Muscle of back (tissue), 3 donors: ENCODE measurements at regions not wholly inside any gene's neighbourhood (a gene's known extent, or its start where the extent isn't known, plus 50 kb on each side); places are given as distances from the start of the nearest gene placed in this dataset.

Source experiments
- DNase-seq, 3 donors: peaks; one replicate each; pipeline versions ENCODE4 v3.0.0 to v3.0.0-alpha.2; 2013

- no peak for DNase-seq
Measured at GRCh38 chr6:56864171-56864616, 90.7 kb upstream of the BEND6 start.

GRCh38 chr6:56863366-56863765 is 91.5 kb upstream of the BEND6 start:
- DNase-seq = no peak

- no peak for DNase-seq
Measured at GRCh38 chr6:56862415-56863175, 92.3 kb upstream of the BEND6 start.

GRCh38 chr6:56860475-56860874 is 94.4 kb upstream of the BEND6 start:
- no peak for DNase-seq

GRCh38 chr6:56856036-56856580 is 98.8 kb upstream of the BEND6 start:
- no peak for DNase-seq

DNA sequence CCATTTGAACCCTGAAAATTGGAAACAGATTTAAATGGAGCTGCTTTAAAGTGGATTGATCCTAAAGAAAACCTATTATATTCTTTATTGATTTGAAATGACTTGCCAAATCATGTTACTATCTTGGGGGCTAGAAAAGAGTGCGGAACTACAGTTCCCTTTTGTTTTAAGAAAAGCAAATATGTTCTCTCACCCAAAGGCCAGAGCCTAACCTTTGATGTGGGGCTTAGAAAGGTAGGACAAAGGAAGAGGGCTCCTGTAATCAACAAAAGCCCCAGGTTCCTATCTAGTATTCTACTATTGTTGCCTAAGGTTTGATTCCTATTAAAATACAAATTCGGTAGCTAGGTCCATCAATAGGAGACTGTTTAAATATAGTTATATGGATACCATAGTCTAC is 100.8 kb upstream of the BEND6 start:
- DNase-seq = no peak

- DNase-seq = no peak
Measured at GRCh38 chr6:56853541-56853940, 101.4 kb upstream of the BEND6 start.

DNA sequence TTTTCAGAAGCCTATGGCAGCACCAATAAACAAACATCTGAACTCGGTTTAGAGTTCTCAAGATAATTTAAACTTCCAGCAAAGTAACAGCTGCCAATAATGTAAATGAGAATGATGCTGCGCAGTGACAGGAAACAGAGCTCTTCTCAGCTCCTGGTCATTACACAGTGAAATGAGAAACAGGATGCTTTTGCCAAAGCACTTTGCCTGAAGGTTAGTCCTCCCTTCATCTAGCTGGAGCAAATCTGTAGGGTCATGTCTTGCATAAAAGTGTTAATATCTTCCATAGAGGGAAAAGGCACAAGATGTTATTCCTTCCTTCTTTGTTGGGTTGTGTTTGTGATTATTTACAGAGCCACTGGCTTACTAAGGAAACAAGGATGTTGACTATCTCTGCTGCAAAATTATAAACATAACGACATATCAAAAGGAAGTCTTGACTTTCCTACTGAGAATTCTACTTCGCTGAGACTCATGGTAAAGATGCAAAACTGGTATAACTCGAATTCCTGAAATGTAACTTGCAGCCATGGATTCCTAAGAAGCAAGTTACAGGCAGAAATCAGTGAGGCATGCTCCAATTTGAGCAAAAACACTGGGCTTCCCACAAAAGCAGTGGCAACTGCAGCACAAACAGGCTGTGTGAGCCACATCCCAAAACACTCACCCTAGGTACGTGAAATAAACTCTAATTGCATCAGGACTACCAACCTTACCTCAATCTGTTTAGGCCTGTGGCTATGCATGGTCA is 102.5 kb upstream of the BEND6 start:
- DNase-seq = no peak

GRCh38 chr6:56851541-56852259 is 103.2 kb upstream of the BEND6 start:
- DNase-seq = peak; percentile 78 to 92 (median 83)

- DNase-seq = peak in 1 of 3 donors; percentile 12
Measured at GRCh38 chr6:56851074-56851473, 103.8 kb upstream of the BEND6 start.

DNA sequence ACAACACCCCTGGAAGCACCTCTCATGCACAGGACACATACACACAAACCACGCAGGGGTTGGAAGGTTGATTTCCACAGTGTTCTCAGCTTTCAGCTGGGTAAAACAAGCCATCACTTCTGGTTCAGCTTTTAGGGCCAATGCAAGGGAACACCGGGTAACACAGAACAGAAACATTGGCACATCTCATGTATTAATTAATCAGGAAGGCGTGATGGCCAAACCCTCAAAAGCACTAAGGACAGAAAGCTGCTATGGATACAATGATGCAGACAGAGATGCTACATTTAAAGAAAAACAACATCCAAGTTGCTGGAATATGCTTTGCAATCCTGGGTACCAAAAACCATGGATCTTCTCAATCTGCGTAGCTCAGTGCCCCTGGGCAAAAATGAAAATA is 104.3 kb upstream of the BEND6 start:
- peak in 1 of 3 donors; percentile 21 for DNase-seq

DNA sequence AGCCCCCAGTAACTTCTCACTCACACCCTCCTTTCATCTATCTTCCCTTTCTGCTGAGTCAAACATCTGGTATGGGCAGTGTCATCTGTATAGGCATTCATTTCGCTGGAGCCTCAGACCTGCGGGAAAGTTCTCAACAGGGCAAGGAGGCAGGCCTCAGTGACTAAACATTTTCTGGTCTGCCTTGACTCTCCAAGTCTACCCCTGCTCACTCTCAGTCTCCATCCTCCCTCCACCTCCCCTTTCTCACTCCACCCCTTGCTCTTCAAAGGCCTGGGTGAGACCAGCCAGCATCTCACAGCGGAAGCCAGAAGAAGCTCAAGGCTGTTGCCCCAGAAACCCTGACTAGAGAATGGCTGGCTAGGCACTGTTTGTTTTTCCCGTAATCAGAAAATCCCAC is 105.0 kb upstream of the BEND6 start:
- DNase-seq = no peak

- no peak for DNase-seq
Measured at GRCh38 chr6:56848105-56848504, 106.8 kb upstream of the BEND6 start.

DNA sequence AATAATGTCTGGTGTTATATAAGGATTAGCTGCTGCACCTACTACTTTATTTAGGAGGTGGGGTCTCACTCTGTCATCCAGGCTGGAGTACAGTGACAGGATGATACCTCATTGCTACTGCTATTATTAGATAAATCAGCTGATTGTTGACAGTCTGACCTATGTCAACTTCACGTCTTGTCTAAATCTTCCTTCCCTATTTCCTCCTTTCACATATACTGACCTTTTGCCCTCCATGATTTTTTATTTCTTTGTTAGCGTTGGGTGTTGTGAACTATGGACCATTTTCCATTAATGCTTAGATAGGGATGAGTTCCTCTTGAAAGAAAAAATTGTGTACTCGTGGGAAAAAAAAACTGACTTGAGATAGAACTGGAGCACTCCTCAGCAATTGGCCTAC is 109.9 kb upstream of the BEND6 start:
- no peak for DNase-seq

DNA sequence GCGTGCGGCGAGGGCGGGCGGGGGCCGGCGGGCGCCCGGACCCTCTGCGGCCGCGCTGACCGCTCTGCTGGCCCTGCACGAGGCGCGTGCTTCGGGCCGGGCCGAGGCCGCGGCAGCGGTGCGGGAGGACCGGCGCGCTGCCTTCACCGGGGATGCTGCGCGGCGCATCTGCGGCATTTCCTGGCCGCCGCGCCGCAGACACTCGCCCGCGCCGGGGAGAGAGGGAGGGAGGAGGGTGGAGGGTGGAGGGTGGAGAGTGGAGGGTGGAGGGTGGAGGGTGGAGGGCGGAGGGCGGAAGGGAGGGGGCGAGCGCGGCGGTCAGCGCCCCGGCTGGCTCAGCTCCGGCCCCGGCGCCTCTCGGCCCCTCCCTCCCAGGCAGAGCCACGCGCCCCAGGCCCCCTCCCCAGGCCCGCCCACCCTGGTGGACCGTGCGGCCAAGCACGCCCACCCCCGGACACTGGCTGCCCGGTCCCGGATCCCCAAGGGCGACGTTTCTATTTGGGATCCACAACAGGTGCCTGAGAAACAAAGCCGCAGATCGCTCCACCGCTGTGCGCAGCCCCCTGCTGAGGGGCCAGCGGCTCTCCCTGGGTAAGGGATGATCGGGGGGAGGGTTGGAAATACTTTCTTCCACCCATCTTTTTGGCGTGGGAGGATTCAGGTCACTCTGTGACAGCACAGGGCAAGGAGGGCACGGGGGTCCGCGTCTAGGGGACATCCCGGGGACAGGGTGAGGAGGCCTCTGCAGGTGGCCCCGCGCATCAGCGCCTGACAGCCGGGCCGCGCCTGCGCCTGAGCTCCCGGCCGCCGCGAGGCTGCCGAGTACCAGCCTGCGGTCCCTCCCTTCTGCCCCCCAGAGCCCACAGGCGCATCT is 111.2 kb upstream of the BEND6 start:
- DNase-seq = peak in 2 of 3 donors; percentile 82 to 91

GRCh38 chr6:56842686-56843475 is 112.0 kb upstream of the BEND6 start:
- DNase-seq = peak in 2 of 3 donors; percentile 60 to 78

DNA sequence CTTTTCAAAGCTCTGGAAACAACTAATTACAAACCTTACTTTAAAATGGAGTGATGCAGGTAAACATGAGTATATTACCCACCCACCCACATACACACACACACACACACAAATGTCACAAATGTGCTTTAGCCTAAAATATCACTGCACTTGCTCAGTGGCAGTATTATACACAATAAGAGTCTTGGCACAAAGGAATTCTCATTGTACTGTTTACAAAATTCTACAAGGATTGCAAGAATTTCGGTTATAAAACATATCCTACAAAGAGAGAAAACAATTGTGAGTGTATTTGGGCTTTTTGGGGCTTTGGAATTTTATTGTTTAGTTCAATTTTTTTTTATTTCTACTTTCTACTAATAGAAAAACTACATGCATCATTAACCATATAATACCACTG is 113.2 kb upstream of the BEND6 start:
- no peak for DNase-seq

DNA sequence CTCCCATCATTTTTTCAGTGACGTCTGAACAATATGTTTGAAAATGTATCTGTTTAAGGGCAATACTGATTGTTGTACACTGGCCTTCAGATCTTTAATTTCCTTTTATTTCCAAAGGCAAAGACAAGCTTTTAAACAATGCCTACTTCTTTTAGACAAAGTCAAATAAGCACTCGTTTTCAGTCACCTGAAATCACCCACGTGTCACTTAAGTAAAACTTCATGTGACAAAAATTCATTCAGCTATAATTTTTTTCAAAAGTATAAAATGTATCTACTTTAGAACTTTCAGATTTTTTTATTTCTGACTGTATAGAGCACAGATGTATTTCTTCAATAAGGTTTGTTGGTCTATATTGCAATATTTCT is 113.5 kb upstream of the BEND6 start:
- DNase-seq = no peak

DNA sequence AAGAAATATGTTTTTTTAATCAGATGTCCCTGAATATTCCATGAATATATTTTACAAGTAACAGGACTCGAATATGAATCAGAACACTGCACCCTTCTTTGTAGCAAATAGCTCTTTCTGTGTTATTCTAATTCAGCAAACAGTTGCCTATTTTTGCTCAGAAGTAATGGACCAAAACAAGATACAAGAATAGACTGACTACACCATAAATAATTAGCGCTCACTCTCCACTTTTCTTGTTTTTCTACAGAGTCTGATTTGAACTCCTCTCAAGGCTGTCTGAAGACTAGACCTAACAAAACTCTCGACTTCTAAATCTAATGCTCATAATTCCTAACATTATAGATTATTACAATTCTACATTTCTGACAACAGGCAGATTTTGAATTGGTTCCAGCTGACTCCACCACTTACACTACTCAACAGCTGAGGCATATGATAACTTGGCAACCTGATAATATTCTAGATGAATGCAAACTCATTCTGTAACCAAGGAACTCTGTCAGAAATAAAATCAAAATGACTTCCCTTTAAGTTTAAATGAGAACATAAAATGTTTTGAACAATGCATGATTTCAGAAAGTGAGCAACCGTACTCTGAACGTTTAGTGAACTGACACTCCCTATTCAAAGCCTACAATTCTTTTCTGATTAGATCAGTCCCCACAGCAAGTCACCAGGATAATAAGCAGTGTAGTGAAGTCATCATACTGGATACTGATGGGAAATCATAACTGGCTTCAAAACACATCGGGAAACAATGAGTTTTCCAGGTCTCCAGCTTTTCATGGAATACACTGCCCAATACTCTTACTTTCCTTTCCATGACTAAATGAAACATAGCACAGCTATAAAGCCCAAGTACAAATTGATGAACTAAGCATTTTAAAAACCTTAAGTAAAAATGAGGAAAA is 114.2 kb upstream of the BEND6 start:
- DNase-seq = peak; percentile 79 to 82 (median 79)
